Left lung (tissue), 4 donors: ENCODE measurements at regions not wholly inside any gene's neighbourhood (a gene's known extent, or its start where the extent isn't known, plus 50 kb on each side); places are given as distances from the start of the nearest gene placed in this dataset.
"Not testable (repeated sequence)": the region's sequence is repeated elsewhere in the genome, so short reads cannot be mapped to it uniquely, and the experiment has no call there.

ENCODE experiments used
- ATAC-seq: fragments of 200-7000 bp; cut with Tn5 transposase; one replicate; pipeline ENCODE4 v1.9.1; 2020; ENCODE audit warnings: moderate library complexity
- DNase-seq, 4 donors: peaks; one replicate each; pipeline ENCODE4 v3.0.0-alpha.2; 2013 to 2020
- H3K27ac ChIP-seq, 2 donors: fragments of 200-600 bp; sonication (generic) in 1 of 2; one replicate each; pipeline versions ENCODE4 v1.5.0 to v1.8.0; 2020 to 2021
- H3K27me3 ChIP-seq, 2 donors: fragments of 200-600 bp; sonication (generic) in 1 of 2; one replicate each; pipeline versions ENCODE4 v1.5.0 to v1.8.0; 2020 to 2021
- H3K36me3 ChIP-seq, 2 donors: fragments of 200-600 bp; sonication (generic) in 1 of 2; one replicate each; pipeline versions ENCODE4 v1.5.0 to v1.8.0; 2020 to 2021
- H3K4me1 ChIP-seq, 2 donors: fragments of 200-600 bp; one replicate each; pipeline ENCODE4 v1.8.0; 2021
- H3K4me3 ChIP-seq, 2 donors: fragments of 200-600 bp; sonication (generic) in 1 of 2; one replicate each; pipeline versions ENCODE4 v1.5.0 to v1.8.0; 2020 to 2021; ENCODE audit warnings: mild to moderate bottlenecking in 1 of 2
- H3K9me3 ChIP-seq, 2 donors: fragments of 200-600 bp; sonication (generic) in 1 of 2; one replicate each; pipeline versions ENCODE4 v1.5.0 to v1.8.0; 2020 to 2021
- intact Hi-C, 2 donors: fragments of 100-400 bp; cut with DNase I; formaldehyde crosslinking; loops; one replicate each; pipeline versions ENCODE4 v1.11.2 to v1.14.2; 2022
- TF ChIP-seq, protein P1 (sequence below), 2 donors: fragments of 200-600 bp; sonication (generic) in 1 of 2; IDR thresholded peaks; one replicate each; pipeline versions ENCODE4 v1.5.0 to v1.8.0; 2021; ENCODE audit warnings: antibody characterized with exemption in 2 of 2
- donor health status: DM: no; HTN: yes; CAD: no.
- donor health status: DM: no; HTN: no; CAD: no.

DNA sequence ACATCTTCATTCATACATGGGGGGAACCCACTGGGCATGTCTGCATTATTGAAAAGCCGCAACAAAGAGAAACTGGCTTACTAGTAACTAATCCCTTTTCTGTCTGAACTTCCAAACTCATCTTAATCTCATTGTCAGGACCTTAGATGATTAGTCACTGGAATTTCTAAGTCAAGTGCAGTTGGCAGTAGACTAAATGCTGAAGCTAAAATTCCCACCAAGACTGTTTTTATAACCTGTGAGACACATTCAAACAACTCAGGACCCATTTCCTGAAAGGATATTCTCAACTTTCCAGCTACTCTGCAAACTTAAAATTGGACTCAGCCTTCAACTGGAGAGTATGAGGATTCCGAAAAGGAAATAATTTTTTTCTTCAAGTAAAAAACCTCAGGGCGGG, 94.8 kb upstream of the SCAF8 start:
- Histone ChIP-seq H3K4me1 (no peaks in the 10 kb centered on the region), H3K36me3 (no peaks in the 10 kb centered on the region), H3K4me3 (no peak overlapping the region), H3K9me3 (peaks cover 0 to 2% of the 10 kb centered on the region in 2 donors), H3K27ac (no peak overlapping the region), H3K27me3 (no peaks in the 10 kb centered on the region)
- ATAC-seq: no peak
- DNase-seq: no peak
- intact Hi-C loops: no loop called here
- TF ChIP-seq, protein P1, sequence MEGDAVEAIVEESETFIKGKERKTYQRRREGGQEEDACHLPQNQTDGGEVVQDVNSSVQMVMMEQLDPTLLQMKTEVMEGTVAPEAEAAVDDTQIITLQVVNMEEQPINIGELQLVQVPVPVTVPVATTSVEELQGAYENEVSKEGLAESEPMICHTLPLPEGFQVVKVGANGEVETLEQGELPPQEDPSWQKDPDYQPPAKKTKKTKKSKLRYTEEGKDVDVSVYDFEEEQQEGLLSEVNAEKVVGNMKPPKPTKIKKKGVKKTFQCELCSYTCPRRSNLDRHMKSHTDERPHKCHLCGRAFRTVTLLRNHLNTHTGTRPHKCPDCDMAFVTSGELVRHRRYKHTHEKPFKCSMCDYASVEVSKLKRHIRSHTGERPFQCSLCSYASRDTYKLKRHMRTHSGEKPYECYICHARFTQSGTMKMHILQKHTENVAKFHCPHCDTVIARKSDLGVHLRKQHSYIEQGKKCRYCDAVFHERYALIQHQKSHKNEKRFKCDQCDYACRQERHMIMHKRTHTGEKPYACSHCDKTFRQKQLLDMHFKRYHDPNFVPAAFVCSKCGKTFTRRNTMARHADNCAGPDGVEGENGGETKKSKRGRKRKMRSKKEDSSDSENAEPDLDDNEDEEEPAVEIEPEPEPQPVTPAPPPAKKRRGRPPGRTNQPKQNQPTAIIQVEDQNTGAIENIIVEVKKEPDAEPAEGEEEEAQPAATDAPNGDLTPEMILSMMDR (IDR thresholded peaks at IDR 0.05): no peak

DNA sequence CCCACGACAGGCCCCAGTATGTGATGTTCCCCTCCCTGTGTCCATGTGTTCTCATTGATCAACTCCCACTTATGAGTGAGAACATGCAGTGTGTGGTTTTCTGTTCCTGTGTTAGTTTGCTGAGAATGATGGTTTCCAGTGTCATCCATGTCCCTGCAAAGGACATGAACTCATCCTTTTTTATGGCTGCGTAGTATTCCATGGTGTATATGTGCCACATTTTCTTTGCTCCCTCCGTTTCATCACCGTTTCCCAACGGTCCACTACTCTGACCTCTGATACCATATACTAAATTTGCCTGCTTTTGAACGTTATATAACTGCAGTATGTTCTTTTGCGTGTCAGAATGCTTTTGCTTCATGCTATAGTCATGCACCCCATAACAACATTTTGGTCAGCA, 94.0 kb upstream of the SCAF8 start:
- H3K27me3 ChIP-seq, H3K36me3 ChIP-seq, DNase-seq, H3K27ac ChIP-seq, H3K4me1 ChIP-seq, H3K9me3 ChIP-seq, ATAC-seq, intact Hi-C loops, H3K4me3 ChIP-seq: not testable (repeated sequence)

DNA sequence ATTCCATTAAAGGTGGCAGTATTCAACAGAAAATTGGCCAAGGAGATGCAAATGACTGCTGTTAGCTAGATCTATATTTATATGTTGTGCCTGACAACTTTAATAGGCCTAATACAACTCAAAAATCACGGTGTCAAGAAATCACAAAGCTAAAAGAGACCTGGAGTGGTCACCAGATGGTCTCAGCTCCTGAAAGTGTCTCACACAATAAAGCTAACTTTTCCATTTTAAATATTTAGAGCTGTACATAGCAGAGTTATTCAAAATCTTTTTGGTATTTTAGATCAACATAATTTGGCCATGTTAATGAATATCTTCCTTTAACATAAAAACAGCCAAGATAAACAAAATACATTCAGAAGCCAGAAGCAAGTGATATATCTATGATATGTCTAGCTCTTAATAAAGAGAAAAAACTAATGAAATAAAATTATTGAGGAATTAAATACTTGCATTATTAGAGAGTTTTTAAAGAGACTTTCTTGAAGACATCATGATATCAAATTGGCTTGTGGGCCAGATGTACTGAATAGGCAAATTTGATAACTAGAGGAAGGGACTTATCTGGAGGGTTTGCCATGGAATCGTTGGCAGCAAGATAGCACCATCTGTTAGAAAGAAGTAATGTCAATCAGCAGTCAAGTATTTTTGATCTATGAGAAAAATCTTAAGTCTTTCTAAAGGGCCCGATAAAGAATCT, 84.9 kb upstream of the SCAF8 start:
- no peak overlapping the region for H3K4me3 ChIP-seq
- TF ChIP-seq, protein P1 (IDR thresholded peaks at IDR 0.05): no peak
- intact Hi-C loops: no loop called here
- H3K27me3 ChIP-seq: no peaks in the 10 kb centered on the region
- ATAC-seq (no peak), DNase-seq (no peak)
- peaks cover 0 to 5% of the 10 kb centered on the region in 2 donors for H3K4me1 ChIP-seq
- H3K36me3 ChIP-seq: no peaks in the 10 kb centered on the region
- H3K9me3 ChIP-seq: no peaks in the 10 kb centered on the region
- no peak overlapping the region for H3K27ac ChIP-seq

- ATAC-seq (peak; percentile 4), DNase-seq (no peak)
- intact Hi-C loops: no loop called here
- H3K9me3 ChIP-seq: no peaks in the 10 kb centered on the region
- TF ChIP-seq, protein P1 (IDR thresholded peaks at IDR 0.05): no peak
- H3K27me3 ChIP-seq: no peaks in the 10 kb centered on the region
- H3K27ac ChIP-seq: no peak overlapping the region
- H3K36me3 ChIP-seq: no peaks in the 10 kb centered on the region
- H3K4me1 ChIP-seq: peaks cover under 1 to 10% of the 10 kb centered on the region in 2 donors
- no peak overlapping the region for H3K4me3 ChIP-seq
Measured at GRCh38 chr6:154648888-154649205, 84.4 kb upstream of the SCAF8 start.

DNA sequence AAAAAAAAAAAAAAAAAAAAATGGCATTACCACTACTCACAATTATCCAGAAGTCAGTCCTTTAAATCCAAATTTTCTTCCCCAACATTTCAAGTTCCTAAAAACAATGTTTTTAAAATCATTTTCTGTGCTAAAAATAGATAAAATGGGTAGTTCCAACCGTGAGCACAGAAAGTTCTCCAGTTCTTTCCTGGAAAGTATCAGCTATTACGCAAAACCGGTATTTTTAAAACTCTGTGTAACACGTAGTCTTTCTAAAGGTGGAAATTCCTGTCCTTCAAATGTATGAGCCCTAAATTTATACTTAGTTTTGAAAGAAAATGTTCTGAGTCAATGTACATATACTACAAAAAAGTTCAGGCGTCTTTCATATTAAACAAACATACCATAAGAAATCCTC, 83.5 kb upstream of the SCAF8 start:
- H3K4me1 ChIP-seq: peaks cover 4 to 19% of the 10 kb centered on the region in 2 donors
- intact Hi-C loops: no loop called here
- DNase-seq (peak in 1 of 4 donors; percentile 40), ATAC-seq (peak; percentile 66)
- H3K27me3 ChIP-seq: no peaks in the 10 kb centered on the region
- no peaks in the 10 kb centered on the region for H3K36me3 ChIP-seq
- no peak overlapping the region for H3K4me3 ChIP-seq
- H3K27ac ChIP-seq: peak overlapping the region; percentile 49 to 61
- no peaks in the 10 kb centered on the region for H3K9me3 ChIP-seq
- TF ChIP-seq, protein P1 (IDR thresholded peaks at IDR 0.05): no peak

- Histone ChIP-seq H3K4me1 (peaks cover 4 to 24% of the 10 kb centered on the region in 2 donors), H3K36me3 (no peaks in the 10 kb centered on the region), H3K9me3 (no peaks in the 10 kb centered on the region), H3K27me3 (no peaks in the 10 kb centered on the region), H3K4me3 (no peak overlapping the region), H3K27ac (peak overlapping the region; percentile 49 to 61)
- DNase-seq (peak in 2 of 4 donors; percentile 37 to 57), ATAC-seq (peak; percentile 69)
- TF ChIP-seq, protein P1 (IDR thresholded peaks at IDR 0.05): no peak
- intact Hi-C loops: no loop called here
Measured at GRCh38 chr6:154650351-154650750, 82.9 kb upstream of the SCAF8 start.
